ENCODE measurements at regions not wholly inside any gene's neighbourhood (a gene's known extent, or its start where the extent isn't known, plus 50 kb on each side); places are given as distances from the start of the nearest gene placed in this dataset.
"Not testable (repeated sequence)": the region's sequence is repeated elsewhere in the genome, so short reads cannot be mapped to it uniquely, and the experiment has no call there.

DNA sequence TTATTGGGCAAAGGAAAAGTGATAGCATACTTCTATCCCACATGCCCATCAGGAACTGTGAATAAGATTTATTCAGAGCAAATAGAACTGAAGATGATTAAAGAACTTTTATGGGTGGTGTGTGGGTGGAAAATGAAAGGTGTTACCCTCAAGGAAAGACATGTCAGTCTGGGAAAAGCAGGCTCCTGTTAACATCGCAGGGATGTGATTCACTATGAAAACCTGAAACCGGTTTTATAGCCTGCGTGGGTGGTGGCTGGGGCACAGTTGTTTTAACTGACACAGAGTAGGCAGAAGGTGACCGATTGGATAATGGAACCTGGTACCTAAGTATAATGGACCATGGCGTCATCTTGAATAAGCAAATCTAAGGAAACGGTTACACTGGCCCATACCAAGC, 61.3 kb upstream of the CASK start:
- TF ChIP-seq CTCF (conservative IDR thresholded peaks at IDR 0.05; ENCODE audit: low read depth, low read length) (no peak), EZH2 (IDR thresholded peaks at IDR 0.05; ENCODE audit: borderline replicate concordance, low read depth, low read length, poor library complexity, severe bottlenecking) (no peak)
- CTCF ChIA-PET: no interaction called here
- H3K4me1 ChIP-seq (ENCODE audit: insufficient read depth, low read length, poor library complexity, severe bottlenecking): no peaks in the 10 kb centered on the region
- H3K27ac ChIP-seq (ENCODE audit: low read depth, low read length, poor library complexity, severe bottlenecking): no peak overlapping the region
- no peak for DNase-seq (ENCODE audit: low spot score)
- H3K36me3 ChIP-seq (ENCODE audit: insufficient read depth, low read length, poor library complexity, severe bottlenecking): no peaks in the 10 kb centered on the region
- no peak overlapping the region for H3K4me3 ChIP-seq (ENCODE audit: low read depth, low read length, poor library complexity, severe bottlenecking)
- no peaks in the 10 kb centered on the region for H3K27me3 ChIP-seq (replicated peaks; ENCODE audit: insufficient read depth, low read depth, low read length, poor library complexity)
- intact Hi-C loops (cut with micrococcal nuclease; ENCODE audit: unreplicated experiment): no loop called here
- no TSS peak for BruUV-seq (replicated peaks)
- H3K9me3 ChIP-seq (ENCODE audit: low read depth, low read length, poor library complexity, severe bottlenecking): no peaks in the 10 kb centered on the region
- POLR2A ChIA-PET (ENCODE audit: low non-redundant PET): no interaction called here

DNA sequence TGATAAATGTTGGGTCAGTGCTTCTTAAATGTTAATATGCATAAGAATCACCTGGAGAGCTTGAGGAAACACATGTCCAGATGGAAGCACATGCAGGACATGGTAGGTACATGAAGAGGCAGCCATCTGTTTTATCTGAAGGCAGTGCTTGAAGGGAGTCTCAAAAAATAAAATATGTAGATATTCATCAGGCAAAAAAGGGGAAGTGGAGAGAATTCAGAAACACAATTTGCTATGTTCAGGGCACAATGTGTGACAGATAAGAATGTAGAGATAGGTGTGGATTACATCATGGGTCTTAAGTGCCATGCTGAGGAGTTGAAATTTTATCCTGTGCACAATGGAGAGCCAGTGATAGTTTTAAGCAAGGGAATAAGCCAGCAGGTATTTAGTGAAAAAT, 59.6 kb upstream of the CASK start:
- POLR2A ChIA-PET (ENCODE audit: low non-redundant PET): no interaction called here
- H3K27me3 ChIP-seq (replicated peaks; ENCODE audit: insufficient read depth, low read depth, low read length, poor library complexity): no peaks in the 10 kb centered on the region
- no peak overlapping the region for H3K4me3 ChIP-seq (ENCODE audit: low read depth, low read length, poor library complexity, severe bottlenecking)
- no peak for TF ChIP-seq CTCF (conservative IDR thresholded peaks at IDR 0.05; ENCODE audit: low read depth, low read length)
- no peak for TF ChIP-seq EZH2 (IDR thresholded peaks at IDR 0.05; ENCODE audit: borderline replicate concordance, low read depth, low read length, poor library complexity, severe bottlenecking)
- intact Hi-C loops (cut with micrococcal nuclease; ENCODE audit: unreplicated experiment): no loop called here
- H3K4me1 ChIP-seq (ENCODE audit: insufficient read depth, low read length, poor library complexity, severe bottlenecking): no peaks in the 10 kb centered on the region
- CTCF ChIA-PET: no interaction called here
- no peak for DNase-seq (ENCODE audit: low spot score)
- H3K36me3 ChIP-seq (ENCODE audit: insufficient read depth, low read length, poor library complexity, severe bottlenecking): no peaks in the 10 kb centered on the region
- no peaks in the 10 kb centered on the region for H3K9me3 ChIP-seq (ENCODE audit: low read depth, low read length, poor library complexity, severe bottlenecking)
- H3K27ac ChIP-seq (ENCODE audit: low read depth, low read length, poor library complexity, severe bottlenecking): no peak overlapping the region
- no TSS peak for BruUV-seq (replicated peaks)

DNA sequence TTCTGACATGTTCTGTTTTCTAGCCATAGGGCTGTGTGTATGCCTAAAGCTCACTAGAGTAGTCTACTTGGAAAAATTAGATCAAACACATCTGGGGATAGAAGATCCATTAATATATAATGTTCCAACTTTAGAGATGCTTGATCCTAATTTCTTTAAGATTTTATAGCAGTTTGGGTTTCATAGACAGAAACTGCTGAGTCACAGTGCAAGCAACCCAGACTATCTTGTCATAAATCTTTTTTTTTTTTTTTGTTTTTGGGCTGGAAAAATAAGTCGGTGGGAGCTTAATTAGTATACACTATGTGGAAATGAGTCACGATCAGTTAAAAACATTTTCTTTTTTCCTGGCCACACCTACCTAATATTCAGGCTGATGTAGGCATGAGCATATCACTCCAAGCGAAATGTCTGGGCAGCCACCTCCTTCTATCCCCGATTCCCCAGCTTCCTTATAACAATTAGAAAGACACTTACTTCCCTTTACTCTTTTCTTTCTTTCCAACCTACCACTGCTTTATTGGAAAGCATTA, 58.2 kb upstream of the CASK start:
- CTCF ChIA-PET: no interaction called here

GRCh38 chrX:41974677-41975076, 51.3 kb upstream of the CASK start:
- intact Hi-C loops (cut with micrococcal nuclease; ENCODE audit: unreplicated experiment): not testable (repeated sequence)

More for the DNA sequence above, 58.2 kb upstream of the CASK start:
- POLR2A ChIA-PET (ENCODE audit: low non-redundant PET): no interaction called here
- Histone ChIP-seq H3K4me1 (ENCODE audit: insufficient read depth, low read length, poor library complexity, severe bottlenecking) (no peaks in the 10 kb centered on the region), H3K4me3 (ENCODE audit: low read depth, low read length, poor library complexity, severe bottlenecking) (no peak overlapping the region), H3K9me3 (ENCODE audit: low read depth, low read length, poor library complexity, severe bottlenecking) (no peaks in the 10 kb centered on the region), H3K27ac (ENCODE audit: low read depth, low read length, poor library complexity, severe bottlenecking) (no peak overlapping the region), H3K36me3 (ENCODE audit: insufficient read depth, low read length, poor library complexity, severe bottlenecking) (no peaks in the 10 kb centered on the region), H3K27me3 (replicated peaks; ENCODE audit: insufficient read depth, low read depth, low read length, poor library complexity) (no peaks in the 10 kb centered on the region)
- DNase-seq (ENCODE audit: low spot score): no peak
- no peak for TF ChIP-seq EZH2 (IDR thresholded peaks at IDR 0.05; ENCODE audit: borderline replicate concordance, low read depth, low read length, poor library complexity, severe bottlenecking)
- no peak for TF ChIP-seq CTCF (conservative IDR thresholded peaks at IDR 0.05; ENCODE audit: low read depth, low read length)
- no TSS peak for BruUV-seq (replicated peaks)
- intact Hi-C loops (cut with micrococcal nuclease; ENCODE audit: unreplicated experiment): no loop called here

More at GRCh38 chrX:41974677-41975076, 51.3 kb upstream of the CASK start:
- DNase-seq (ENCODE audit: low spot score); H3K36me3 ChIP-seq (ENCODE audit: insufficient read depth, low read length, poor library complexity, severe bottlenecking); CTCF ChIA-PET; H3K9me3 ChIP-seq (ENCODE audit: low read depth, low read length, poor library complexity, severe bottlenecking); POLR2A ChIA-PET (ENCODE audit: low non-redundant PET); H3K27ac ChIP-seq (ENCODE audit: low read depth, low read length, poor library complexity, severe bottlenecking); H3K27me3 ChIP-seq (replicated peaks; ENCODE audit: insufficient read depth, low read depth, low read length, poor library complexity); H3K4me1 ChIP-seq (ENCODE audit: insufficient read depth, low read length, poor library complexity, severe bottlenecking); BruUV-seq (replicated peaks); H3K4me3 ChIP-seq (ENCODE audit: low read depth, low read length, poor library complexity, severe bottlenecking): not testable (repeated sequence)

Measured in A673 (cell line).